GM18505 (cell line): ENCODE measurements at regions not wholly inside any gene's neighbourhood (a gene's known extent, or its start where the extent isn't known, plus 50 kb on each side); places are given as distances from the start of the nearest gene placed in this dataset.

Source experiments
- ATAC-seq: cut with Tn5 transposase; IDR thresholded peaks from one replicate; pipeline ENCODE4 v1.9.1; 2021; ENCODE audit not compliant: unreplicated experiment
- POLR2A ChIP-seq: IDR thresholded peaks from 4 replicates; pipeline ENCODE4 v1.6.1; 2011; ENCODE audit warnings: borderline replicate concordance; ENCODE audit not compliant: insufficient read depth, insufficient read length; ENCODE audit errors: extremely low read depth

- no peak for ATAC-seq
- TF ChIP-seq POLR2A, result no peak
Measured at GRCh38 chr11:112785719-112786118, 175.5 kb upstream of the NCAM1 start.

- no peak for TF ChIP-seq POLR2A
- ATAC-seq, result no peak
Measured at GRCh38 chr11:112786196-112786595, 175.0 kb upstream of the NCAM1 start.

GRCh38 chr11:112786886-112787530 lies 174.2 kb upstream of the NCAM1 start:
- ATAC-seq, result no peak
- TF ChIP-seq POLR2A, result no peak

- TF ChIP-seq POLR2A, result no peak
- no peak for ATAC-seq
Measured at GRCh38 chr11:112789481-112789880, 171.7 kb upstream of the NCAM1 start.

- no peak for ATAC-seq
- TF ChIP-seq POLR2A, result no peak
Measured at GRCh38 chr11:112790286-112790685, 170.9 kb upstream of the NCAM1 start.

GRCh38 chr11:112792070-112792469 lies 169.2 kb upstream of the NCAM1 start:
- no peak for TF ChIP-seq POLR2A
- ATAC-seq, result no peak

- no peak for ATAC-seq
- TF ChIP-seq POLR2A, result no peak
Measured at GRCh38 chr11:112793416-112793815, 167.8 kb upstream of the NCAM1 start.

GRCh38 chr11:112794331-112794846 lies 166.8 kb upstream of the NCAM1 start:
- no peak for TF ChIP-seq POLR2A
- ATAC-seq, result no peak

GRCh38 chr11:112795142-112795815 lies 165.9 kb upstream of the NCAM1 start:
- no peak for ATAC-seq
- no peak for TF ChIP-seq POLR2A

- no peak for ATAC-seq
- TF ChIP-seq POLR2A, result no peak
Measured at GRCh38 chr11:112795911-112796649, 165.1 kb upstream of the NCAM1 start.

- no peak for ATAC-seq
- no peak for TF ChIP-seq POLR2A
Measured at GRCh38 chr11:112797092-112797491, 164.1 kb upstream of the NCAM1 start.

GRCh38 chr11:112797648-112798293 lies 163.4 kb upstream of the NCAM1 start:
- no peak for TF ChIP-seq POLR2A
- ATAC-seq, result no peak

- no peak for ATAC-seq
- TF ChIP-seq POLR2A, result no peak
Measured at GRCh38 chr11:112801025-112801816, 160.0 kb upstream of the NCAM1 start.

GRCh38 chr11:112801817-112802088 lies 159.5 kb upstream of the NCAM1 start:
- ATAC-seq, result no peak
- TF ChIP-seq POLR2A, result no peak

GRCh38 chr11:112805658-112806057 lies 155.6 kb upstream of the NCAM1 start:
- no peak for ATAC-seq
- TF ChIP-seq POLR2A, result no peak
